MCF 10A (cell line): ENCODE measurements at regions not wholly inside any gene's neighbourhood (a gene's known extent, or its start where the extent isn't known, plus 50 kb on each side); places are given as distances from the start of the nearest gene placed in this dataset.

Experiments used
- BruUV-seq: library from RNA; stranded (reverse); fragments of 400-500 nt; replicated peaks from 2 replicates; lab custom pipeline; 2021; lab: Mats Ljungman, UMichigan
- CTCF ChIA-PET: fragments of 300-600 bp; sonication (Branson Sonifier 250); formaldehyde crosslinking; extraction: SDS; loops from one replicate; lab custom pipeline; 2021; ENCODE audit warnings: antibody characterized with exemption, inconsistent platforms; lab: Yijun Ruan, JAX
- POLR2A ChIA-PET: fragments of 300-600, 350-650 bp; sonication (Branson Sonifier 250); formaldehyde crosslinking; extraction: SDS; loops from one replicate; lab custom pipeline; 2020; ENCODE audit warnings: antibody characterized with exemption, inconsistent platforms; lab: Yijun Ruan, JAX
- DNase-seq: peaks from one replicate; pipeline ENCODE4 v3.0.0-alpha.2; 2018; ENCODE audit not compliant: unreplicated experiment
- H3K27ac Mint-ChIP-seq: one replicate; pipeline ENCODE4 v1.8.0; 2022; ENCODE audit warnings: mild to moderate bottlenecking, low read depth, mixed read lengths; ENCODE audit not compliant: unreplicated experiment
- H3K27me3 Mint-ChIP-seq: one replicate; pipeline ENCODE4 v1.8.0; 2022; ENCODE audit warnings: mixed read lengths; ENCODE audit not compliant: insufficient read depth, unreplicated experiment
- H3K36me3 Mint-ChIP-seq: one replicate; pipeline ENCODE4 v1.8.0; 2022; ENCODE audit warnings: mild to moderate bottlenecking, moderate library complexity, mixed read lengths; ENCODE audit not compliant: insufficient read depth, unreplicated experiment
- H3K4me1 Mint-ChIP-seq: one replicate; pipeline ENCODE4 v1.8.0; 2022; ENCODE audit warnings: mixed read lengths; ENCODE audit not compliant: insufficient read depth, unreplicated experiment
- H3K4me3 Mint-ChIP-seq: one replicate; pipeline ENCODE4 v1.8.0; 2022; ENCODE audit warnings: mild to moderate bottlenecking, moderate library complexity, mixed read lengths; ENCODE audit not compliant: unreplicated experiment
- H3K9me3 Mint-ChIP-seq: one replicate; pipeline ENCODE4 v1.8.0; 2022; ENCODE audit warnings: mixed read lengths; ENCODE audit not compliant: unreplicated experiment
- intact Hi-C: fragments of 100-400 bp; cut with micrococcal nuclease; formaldehyde crosslinking; loops from 2 replicates; pipeline ENCODE4 v1.14.1; 2022
- TF ChIP-seq, protein P1 (sequence below): fragments of 200-600 bp; IDR thresholded peaks from one replicate; pipeline ENCODE4 v1.8.0; 2022; ENCODE audit warnings: antibody characterized with exemption, mild to moderate bottlenecking; ENCODE audit not compliant: unreplicated experiment

DNA sequence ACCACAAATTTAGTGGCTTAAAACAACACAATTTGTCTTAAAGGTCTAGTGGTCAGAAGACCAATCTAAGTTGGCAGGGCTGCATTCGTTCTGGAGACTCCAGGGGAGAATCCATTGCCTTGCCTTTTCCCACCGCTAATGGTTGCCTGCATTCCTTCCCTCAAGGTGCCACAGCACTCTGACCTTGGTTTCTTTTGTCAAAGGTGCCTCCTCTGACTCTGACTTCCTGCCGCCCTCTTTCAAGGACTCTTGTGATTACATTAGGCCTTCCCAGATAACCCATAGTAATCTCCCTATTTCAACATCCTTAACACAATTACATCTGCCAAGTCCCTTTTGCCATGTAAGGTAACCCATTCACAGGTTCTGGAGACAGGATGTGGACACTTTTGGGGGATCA is 145.3 kb downstream of the S1PR1 start:
- Mint-ChIP-seq H3K4me3 (no peak overlapping the region), H3K36me3 (no peaks in the 10 kb centered on the region), H3K4me1 (no peaks in the 10 kb centered on the region), H3K9me3 (no peaks in the 10 kb centered on the region), H3K27me3 (peaks cover 65% of the 10 kb centered on the region), H3K27ac (no peak overlapping the region)
- no peak for DNase-seq
- no TSS peak for BruUV-seq
- ChIA-PET CTCF (interaction anchor here (0.6 kb wide), 1 partner anchor 73 kb away, joined by 3 read pairs; no protein-coding TSS in a partner anchor), POLR2A (no interaction called here)
- intact Hi-C loops: no loop called here
- TF ChIP-seq, protein P1, sequence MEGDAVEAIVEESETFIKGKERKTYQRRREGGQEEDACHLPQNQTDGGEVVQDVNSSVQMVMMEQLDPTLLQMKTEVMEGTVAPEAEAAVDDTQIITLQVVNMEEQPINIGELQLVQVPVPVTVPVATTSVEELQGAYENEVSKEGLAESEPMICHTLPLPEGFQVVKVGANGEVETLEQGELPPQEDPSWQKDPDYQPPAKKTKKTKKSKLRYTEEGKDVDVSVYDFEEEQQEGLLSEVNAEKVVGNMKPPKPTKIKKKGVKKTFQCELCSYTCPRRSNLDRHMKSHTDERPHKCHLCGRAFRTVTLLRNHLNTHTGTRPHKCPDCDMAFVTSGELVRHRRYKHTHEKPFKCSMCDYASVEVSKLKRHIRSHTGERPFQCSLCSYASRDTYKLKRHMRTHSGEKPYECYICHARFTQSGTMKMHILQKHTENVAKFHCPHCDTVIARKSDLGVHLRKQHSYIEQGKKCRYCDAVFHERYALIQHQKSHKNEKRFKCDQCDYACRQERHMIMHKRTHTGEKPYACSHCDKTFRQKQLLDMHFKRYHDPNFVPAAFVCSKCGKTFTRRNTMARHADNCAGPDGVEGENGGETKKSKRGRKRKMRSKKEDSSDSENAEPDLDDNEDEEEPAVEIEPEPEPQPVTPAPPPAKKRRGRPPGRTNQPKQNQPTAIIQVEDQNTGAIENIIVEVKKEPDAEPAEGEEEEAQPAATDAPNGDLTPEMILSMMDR: no peak

DNA sequence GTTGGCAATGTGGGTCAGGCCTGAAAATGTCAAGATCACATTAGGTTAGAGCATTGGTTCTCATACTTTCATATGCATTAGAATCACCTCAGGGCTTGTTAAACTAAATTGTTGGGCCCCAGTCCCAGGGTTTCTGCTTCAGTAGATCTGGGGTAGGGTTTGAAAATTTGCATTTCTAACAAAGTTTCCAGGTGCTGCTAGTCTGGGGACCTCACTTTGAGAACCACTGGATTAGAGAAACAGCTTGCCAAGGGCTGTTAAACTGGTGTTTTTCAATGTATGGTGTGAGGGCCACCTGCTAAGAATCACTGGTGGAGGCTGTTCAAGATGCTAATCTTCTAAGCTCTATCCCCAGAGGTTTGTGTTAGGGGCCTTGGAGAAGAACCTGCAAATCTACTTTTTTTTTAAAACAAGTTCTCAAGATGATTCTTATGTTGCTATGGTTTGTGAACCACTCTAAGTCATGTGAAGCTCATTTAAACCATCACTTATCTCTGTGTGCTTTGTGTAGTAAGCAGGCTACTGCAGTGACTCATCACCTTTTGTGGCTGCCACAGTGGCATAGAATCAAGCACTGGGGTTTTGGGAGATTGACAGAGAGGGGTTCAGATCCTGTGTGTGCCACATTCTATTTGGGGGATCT is 152.2 kb downstream of the S1PR1 start:
- CTCF ChIA-PET: interaction anchor here (0.8 kb wide), 1 partner anchor 79 kb away, joined by 3 read pairs; no protein-coding TSS in a partner anchor
- no TSS peak for BruUV-seq
- no peaks in the 10 kb centered on the region for H3K4me1 Mint-ChIP-seq
- intact Hi-C loops: no loop called here
- POLR2A ChIA-PET: no interaction called here
- H3K4me3 Mint-ChIP-seq: no peak overlapping the region
- H3K27ac Mint-ChIP-seq: no peak overlapping the region
- DNase-seq: peak; percentile 7
- H3K27me3 Mint-ChIP-seq: peaks cover 42% of the 10 kb centered on the region
- no peaks in the 10 kb centered on the region for H3K9me3 Mint-ChIP-seq
- no peaks in the 10 kb centered on the region for H3K36me3 Mint-ChIP-seq
- TF ChIP-seq, protein P1: no peak

DNA sequence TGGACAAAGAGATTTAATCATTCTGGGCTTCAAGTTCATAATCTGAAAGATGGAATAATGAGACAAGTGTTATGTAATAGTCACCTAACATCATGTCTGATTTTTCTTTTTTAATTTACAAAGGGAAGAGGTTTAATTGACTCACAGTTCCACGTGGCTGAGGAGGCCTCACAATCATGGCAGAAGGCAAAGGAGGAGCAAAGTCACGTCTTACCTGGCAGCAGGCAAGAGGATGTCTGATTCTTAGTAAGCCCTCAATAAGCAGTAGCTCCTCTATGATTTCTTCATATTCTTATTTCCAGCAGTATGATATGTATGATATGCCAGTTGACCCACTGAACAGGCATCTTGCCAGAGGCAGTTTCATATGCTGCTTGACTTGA is 152.7 kb downstream of the S1PR1 start:
- H3K27ac Mint-ChIP-seq: no peak overlapping the region
- CTCF ChIA-PET: interaction anchor here (0.8 to 1.2 kb wide), 2 partner anchors 72 to 80 kb away, joined by 3 read pairs; no protein-coding TSS in a partner anchor
- no peaks in the 10 kb centered on the region for H3K9me3 Mint-ChIP-seq
- no peak overlapping the region for H3K4me3 Mint-ChIP-seq
- no TSS peak for BruUV-seq
- H3K27me3 Mint-ChIP-seq: peaks cover 44% of the 10 kb centered on the region
- H3K36me3 Mint-ChIP-seq: no peaks in the 10 kb centered on the region
- no peak for DNase-seq
- POLR2A ChIA-PET: no interaction called here
- TF ChIP-seq, protein P1: no peak
- intact Hi-C loops: no loop called here
- no peaks in the 10 kb centered on the region for H3K4me1 Mint-ChIP-seq

DNA sequence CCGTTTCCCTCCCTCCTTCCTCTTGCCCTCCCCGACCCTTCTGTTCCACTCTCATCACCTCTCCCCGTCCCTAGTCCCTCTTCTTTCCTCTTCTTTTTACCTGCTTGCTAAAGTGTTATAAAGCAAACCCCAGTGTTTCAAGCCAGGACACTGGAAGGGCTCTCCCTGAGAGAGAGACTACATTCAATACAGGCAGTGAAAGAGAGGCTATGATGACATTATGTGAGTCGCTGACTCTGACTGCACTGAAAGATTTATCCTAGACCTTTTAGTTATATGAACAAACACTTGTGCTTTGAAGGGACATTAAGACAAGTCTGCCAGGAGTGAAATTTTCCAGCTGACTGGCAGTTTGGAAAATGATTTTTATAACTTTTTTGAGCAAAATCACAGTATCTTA is 155.7 kb downstream of the S1PR1 start:
- Mint-ChIP-seq H3K9me3 (no peaks in the 10 kb centered on the region), H3K4me1 (no peaks in the 10 kb centered on the region), H3K36me3 (no peaks in the 10 kb centered on the region), H3K4me3 (no peak overlapping the region), H3K27me3 (peaks cover 62% of the 10 kb centered on the region), H3K27ac (no peak overlapping the region)
- CTCF ChIA-PET: no interaction called here
- no TSS peak for BruUV-seq
- POLR2A ChIA-PET: no interaction called here
- no peak for DNase-seq
- TF ChIP-seq, protein P1: no peak
- intact Hi-C loops: no loop called here
